CD14-positive monocyte (primary cell): ENCODE measurements at regions not wholly inside any gene's neighbourhood (a gene's known extent, or its start where the extent isn't known, plus 50 kb on each side); places are given as distances from the start of the nearest gene placed in this dataset.

ENCODE experiments used
- DNase-seq, 3 donors: peaks; one replicate each; pipeline ENCODE4 v3.0.0-alpha.2; 2011 to 2022
- H2AFZ ChIP-seq: 2 replicates; pipeline ENCODE4 v1.6.0; 2012; ENCODE audit warnings: mild to moderate bottlenecking, low read depth, low read length, inconsistent platforms; ENCODE audit not compliant: insufficient read depth, poor library complexity, severe bottlenecking
- H3K27ac ChIP-seq, 2 donors: 1 replicate in 1 of 2; 2 replicates in 1 of 2; pipeline ENCODE4 v1.5.1; 2012 to 2013; ENCODE audit warnings: low read length in 2 of 2, control low read depth in 1 of 2, inconsistent platforms in 1 of 2, low read depth in 1 of 2, mild to moderate bottlenecking in 1 of 2
- H3K27me3 ChIP-seq, 2 donors: one replicate each; pipeline versions ENCODE4 v1.6.0 to v1.6.1; 2011 to 2013; ENCODE audit warnings: low read length in 2 of 2; ENCODE audit not compliant: control insufficient read depth in 2 of 2, insufficient read depth in 2 of 2
- H3K36me3 ChIP-seq, 2 donors: replicated peaks in 1 of 2; 1 replicate in 1 of 2; 2 replicates in 1 of 2; pipeline versions ENCODE4 v1.5.1 to v1.6.1; 2012 to 2013; ENCODE audit warnings: low read length in 2 of 2, control low read depth in 1 of 2, inconsistent platforms in 1 of 2, mild to moderate bottlenecking in 1 of 2; ENCODE audit not compliant: insufficient read depth in 2 of 2, control insufficient read depth in 1 of 2
- H3K4me1 ChIP-seq, 2 donors: 1 replicate in 1 of 2; 2 replicates in 1 of 2; pipeline versions ENCODE4 v1.5.1 to v1.6.1; 2012 to 2013; ENCODE audit warnings: low read length in 2 of 2, control low read depth in 1 of 2, inconsistent platforms in 1 of 2, mild to moderate bottlenecking in 1 of 2, moderate library complexity in 1 of 2; ENCODE audit not compliant: insufficient read depth in 2 of 2, control insufficient read depth in 1 of 2
- H3K4me2 ChIP-seq: replicated peaks from 2 replicates; pipeline ENCODE3; 2012; ENCODE audit warnings: low read length, moderate library complexity, mild to moderate bottlenecking; ENCODE audit not compliant: poor library complexity, severe bottlenecking; ENCODE audit errors: extremely low read depth
- H3K4me3 ChIP-seq, 3 experiments: fragments of 200-600 bp in 1 of 3; sonication (generic) in 1 of 3; replicated peaks in 1 of 3; 1 replicate in 2 of 3; 2 replicates in 1 of 3; pipeline ENCODE4 v1.5.1; 2011 to 2013; ENCODE audit warnings: low read length in 3 of 3, mild to moderate bottlenecking in 3 of 3, control low read depth in 2 of 3, low read depth in 2 of 3, inconsistent platforms in 1 of 3, moderate library complexity in 1 of 3
- H3K79me2 ChIP-seq: 2 replicates; pipeline ENCODE4 v1.6.0; 2012; ENCODE audit warnings: mild to moderate bottlenecking, control low read depth, inconsistent platforms, low read length, moderate library complexity; ENCODE audit not compliant: insufficient read depth
- H3K9ac ChIP-seq: 2 replicates; pipeline ENCODE4 v1.6.0; 2017; ENCODE audit warnings: low read length, mild to moderate bottlenecking; ENCODE audit not compliant: insufficient read depth, poor library complexity, severe bottlenecking
- H3K9me3 ChIP-seq, 2 donors: replicated peaks in 1 of 2; 1 replicate in 1 of 2; 2 replicates in 1 of 2; pipeline versions ENCODE4 v1.5.1 to v1.6.1; 2012 to 2013; ENCODE audit warnings: low read length in 2 of 2, control low read depth in 1 of 2; ENCODE audit not compliant: control insufficient read depth in 1 of 2, insufficient read depth in 1 of 2
- H4K20me1 ChIP-seq: 2 replicates; pipeline ENCODE4 v1.6.0; 2012; ENCODE audit warnings: mild to moderate bottlenecking, low read length, control low read depth, moderate library complexity; ENCODE audit not compliant: insufficient read depth
- H3K27ac Mint-ChIP-seq, 7 donors: one replicate each; pipeline ENCODE4 v1.8.0; 2020; ENCODE audit warnings: mild to moderate bottlenecking in 7 of 7, mixed read lengths in 7 of 7, moderate library complexity in 6 of 7, inconsistent platforms in 2 of 7
- H3K27me3 Mint-ChIP-seq, 3 donors: one replicate each; pipeline ENCODE4 v1.8.0; 2021 to 2022; ENCODE audit warnings: low read depth in 3 of 3, mild to moderate bottlenecking in 3 of 3, mixed read lengths in 3 of 3, moderate library complexity in 3 of 3, inconsistent platforms in 1 of 3
- H3K36me3 Mint-ChIP-seq, 2 donors: one replicate each; pipeline ENCODE4 v1.8.0; 2020; ENCODE audit warnings: mixed read lengths in 2 of 2, inconsistent platforms in 1 of 2, mild to moderate bottlenecking in 1 of 2
- H3K4me1 Mint-ChIP-seq: one replicate; pipeline ENCODE4 v1.8.0; 2020; ENCODE audit warnings: mild to moderate bottlenecking, mixed read lengths
- H3K4me3 Mint-ChIP-seq, 2 donors: one replicate each; pipeline ENCODE4 v1.8.0; 2020; ENCODE audit warnings: mild to moderate bottlenecking in 2 of 2, mixed read lengths in 2 of 2, moderate library complexity in 1 of 2
- H3K9me3 Mint-ChIP-seq, 7 donors: one replicate each; pipeline ENCODE4 v1.8.0; 2020 to 2022; ENCODE audit warnings: mixed read lengths in 7 of 7, mild to moderate bottlenecking in 6 of 7, moderate library complexity in 6 of 7, inconsistent platforms in 2 of 7
- CTCF ChIP-seq: fragments of 200-600 bp; IDR thresholded peaks from one replicate; pipeline ENCODE4 v1.8.0; 2022; ENCODE audit warnings: antibody characterized with exemption, mild to moderate bottlenecking
- WGBS: methylation state at CpG from one replicate; pipeline ENCODE4 v1.1.5; 2013; ENCODE audit warnings: missing lambda C conversion rate; ENCODE audit not compliant: insufficient coverage; 5-methylcytosine and 5-hydroxymethylcytosine counted together
- intact Hi-C, 2 donors: fragments of 100-400 bp; cut with micrococcal nuclease; formaldehyde crosslinking; loops; one replicate each; pipeline versions ENCODE4 v1.15.0 to v1.15.1; 2023

DNA sequence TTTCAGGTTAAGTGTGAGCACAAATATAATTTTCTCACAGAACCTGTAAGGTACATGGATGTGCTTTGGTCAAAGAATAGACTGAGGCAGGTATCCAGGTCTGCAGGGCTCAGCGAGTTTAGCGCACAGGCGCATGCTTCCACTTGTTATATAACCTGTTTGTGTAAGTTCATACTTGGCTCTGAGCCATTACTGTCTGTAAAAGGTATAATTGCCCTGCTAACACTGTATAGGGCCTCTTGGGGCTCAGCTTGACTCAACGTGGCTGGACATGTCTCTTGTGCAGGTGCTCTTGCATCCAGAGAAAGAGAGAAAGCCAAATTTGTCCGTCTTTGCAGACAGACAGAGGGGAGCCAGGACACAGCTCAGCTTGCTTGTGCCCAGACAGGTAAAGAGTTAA lies 759.6 kb downstream of the MTRR start:
- H4K20me1 ChIP-seq: no peaks in the 10 kb centered on the region
- 92% methylated on average over 5 of the region's 5 CpGs for WGBS
- Mint-ChIP-seq H3K9me3 (peaks cover 2 to 17% (median 7%) of the 10 kb centered on the region in 7 donors), H3K36me3 (no peaks in the 10 kb centered on the region), H3K4me3 (no peak overlapping the region), H3K4me1 (no peaks in the 10 kb centered on the region), H3K27ac (no peak overlapping the region), H3K27me3 (peaks cover 0 to 4% (median 0%) of the 10 kb centered on the region in 3 donors)
- no peak overlapping the region for H3K9ac ChIP-seq
- DNase-seq: no peak
- intact Hi-C loops: no loop called here
- no peak overlapping the region for H2AFZ ChIP-seq
- H3K4me2 ChIP-seq: no peak overlapping the region
- no peak for TF ChIP-seq CTCF
- no peak overlapping the region for H3K4me3 ChIP-seq
- no peaks in the 10 kb centered on the region for H3K4me1 ChIP-seq
- peaks cover 0 to 11% of the 10 kb centered on the region in 2 donors for H3K9me3 ChIP-seq
- no peaks in the 10 kb centered on the region for H3K27me3 ChIP-seq
- H3K27ac ChIP-seq: no peak overlapping the region
- H3K79me2 ChIP-seq: no peaks in the 10 kb centered on the region
- no peaks in the 10 kb centered on the region for H3K36me3 ChIP-seq

DNA sequence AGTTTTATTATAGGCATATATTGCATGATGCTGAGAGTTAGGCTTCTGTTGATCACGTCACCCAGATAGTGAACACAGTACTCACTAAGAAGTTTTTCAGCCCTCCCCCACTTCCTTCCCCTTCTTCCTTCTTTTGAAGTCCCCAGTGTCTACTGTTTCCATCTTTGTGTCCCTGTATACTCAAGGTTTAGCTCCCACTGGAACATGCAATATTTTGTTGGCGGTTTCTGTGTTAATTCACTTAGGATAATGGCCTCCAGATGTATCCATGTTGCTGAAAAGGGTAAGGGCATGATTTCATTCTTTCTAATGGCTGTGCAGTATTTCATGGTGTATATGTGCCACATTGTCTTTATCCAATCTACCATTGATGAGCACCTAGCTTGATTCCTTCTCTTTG lies 764.3 kb downstream of the MTRR start:
- Histone ChIP-seq H3K9me3 (peaks cover 0 to 7% of the 10 kb centered on the region in 2 donors), H3K4me2 (no peak overlapping the region), H3K79me2 (no peaks in the 10 kb centered on the region), H3K36me3 (no peaks in the 10 kb centered on the region), H3K27ac (no peak overlapping the region), H4K20me1 (no peaks in the 10 kb centered on the region), H3K9ac (no peak overlapping the region), H2AFZ (no peak overlapping the region), H3K4me1 (no peaks in the 10 kb centered on the region), H3K27me3 (no peaks in the 10 kb centered on the region), H3K4me3 (no peak overlapping the region)
- Mint-ChIP-seq H3K9me3 (peaks cover 2 to 17% (median 4%) of the 10 kb centered on the region in 7 donors), H3K36me3 (no peaks in the 10 kb centered on the region), H3K27ac (no peak overlapping the region), H3K4me1 (no peaks in the 10 kb centered on the region), H3K4me3 (no peak overlapping the region), H3K27me3 (peaks cover 0 to 2% (median 0%) of the 10 kb centered on the region in 3 donors)
- intact Hi-C loops: no loop called here
- DNase-seq: no peak
- no CpG with 5 or more reads among the region's 2 CpGs for WGBS
- no peak for TF ChIP-seq CTCF
